GM21423 (cell line): ENCODE measurements at regions not wholly inside any gene's neighbourhood (a gene's known extent, or its start where the extent isn't known, plus 50 kb on each side); places are given as distances from the start of the nearest gene placed in this dataset.
"Not testable (repeated sequence)": the region's sequence is repeated elsewhere in the genome, so short reads cannot be mapped to it uniquely, and the experiment has no call there.

Source experiments
- ATAC-seq: cut with Tn5 transposase; IDR thresholded peaks from one replicate; pipeline ENCODE4 v1.9.1; 2021; ENCODE audit warnings: mild to moderate bottlenecking, moderate library complexity; ENCODE audit not compliant: unreplicated experiment

DNA sequence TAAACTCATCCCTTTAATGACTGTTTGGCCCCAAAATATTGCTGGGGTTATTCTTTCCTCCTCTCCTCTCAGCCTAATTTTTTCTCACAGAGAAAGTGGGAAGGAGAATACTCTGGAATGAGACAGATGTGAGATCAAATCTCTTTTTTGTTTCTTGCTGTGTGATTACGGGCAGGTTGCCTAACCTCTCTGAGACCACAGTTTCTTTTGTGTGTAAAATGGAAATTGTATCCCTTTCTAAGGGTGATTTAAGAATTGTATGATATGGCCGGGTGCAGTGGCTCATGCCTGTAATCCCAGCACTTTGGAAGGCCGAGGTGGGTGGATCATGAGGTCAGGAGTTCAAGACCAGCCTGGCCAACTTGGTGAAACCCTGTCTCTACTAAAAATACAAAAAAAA, 111.5 kb upstream of the MRPS22 start:
- ATAC-seq: not testable (repeated sequence)

DNA sequence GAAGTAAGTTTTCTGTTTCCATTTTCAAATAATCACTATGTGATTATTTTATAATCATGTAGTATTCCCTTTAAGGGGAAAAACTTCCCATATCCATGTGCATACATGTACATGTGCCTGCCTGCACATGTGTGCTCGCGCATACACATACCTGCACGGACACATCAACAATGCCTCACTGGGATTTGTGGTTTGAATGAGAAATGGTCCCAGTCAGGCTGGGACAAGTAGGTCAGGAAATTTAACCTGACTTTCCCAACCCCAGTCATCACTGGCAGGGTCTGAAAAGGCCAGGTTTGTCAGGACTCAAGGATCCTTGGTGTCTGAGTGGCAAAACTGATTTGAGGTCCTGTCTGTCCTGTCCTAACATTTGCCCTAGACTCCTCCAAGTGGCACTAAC, 109.3 kb upstream of the MRPS22 start:
- ATAC-seq: no peak

DNA sequence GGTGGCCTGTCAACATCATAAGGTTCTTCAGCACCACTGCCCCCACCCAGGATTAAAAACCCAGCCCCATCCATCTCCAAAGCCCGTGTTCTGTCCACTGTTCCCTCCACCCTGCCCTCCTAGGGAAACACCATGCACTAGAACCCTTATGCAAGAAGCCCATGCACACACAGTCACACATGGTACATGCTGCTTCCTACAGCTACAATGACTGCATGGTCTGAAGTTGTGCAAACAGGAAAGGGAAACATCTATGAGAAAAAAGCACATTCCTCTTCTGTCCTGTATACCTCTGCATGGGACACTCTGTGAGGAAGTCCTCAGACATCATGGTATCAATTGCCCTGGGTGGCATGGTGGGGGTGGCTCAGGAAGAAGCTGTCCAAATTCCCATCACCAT, 108.6 kb upstream of the MRPS22 start:
- no peak for ATAC-seq

DNA sequence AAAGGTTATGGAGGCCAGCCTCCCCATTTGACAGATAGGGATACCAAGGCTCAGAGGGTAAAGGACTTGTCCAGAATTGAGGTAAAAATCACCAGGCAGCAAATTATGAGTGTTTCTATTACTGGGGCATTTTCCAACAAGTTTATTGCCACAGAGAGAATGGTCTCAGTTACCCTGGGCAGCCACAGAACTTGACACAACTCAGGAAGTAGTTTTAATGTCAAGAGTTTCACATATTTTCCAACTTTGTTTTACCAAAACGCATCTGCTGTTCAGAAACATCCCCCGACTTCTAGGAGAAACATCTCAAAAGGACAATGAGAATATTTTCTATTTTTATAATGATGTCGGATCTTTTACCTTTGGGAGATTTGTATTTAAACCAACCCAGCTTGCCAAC, 107.5 kb upstream of the MRPS22 start:
- ATAC-seq: no peak

DNA sequence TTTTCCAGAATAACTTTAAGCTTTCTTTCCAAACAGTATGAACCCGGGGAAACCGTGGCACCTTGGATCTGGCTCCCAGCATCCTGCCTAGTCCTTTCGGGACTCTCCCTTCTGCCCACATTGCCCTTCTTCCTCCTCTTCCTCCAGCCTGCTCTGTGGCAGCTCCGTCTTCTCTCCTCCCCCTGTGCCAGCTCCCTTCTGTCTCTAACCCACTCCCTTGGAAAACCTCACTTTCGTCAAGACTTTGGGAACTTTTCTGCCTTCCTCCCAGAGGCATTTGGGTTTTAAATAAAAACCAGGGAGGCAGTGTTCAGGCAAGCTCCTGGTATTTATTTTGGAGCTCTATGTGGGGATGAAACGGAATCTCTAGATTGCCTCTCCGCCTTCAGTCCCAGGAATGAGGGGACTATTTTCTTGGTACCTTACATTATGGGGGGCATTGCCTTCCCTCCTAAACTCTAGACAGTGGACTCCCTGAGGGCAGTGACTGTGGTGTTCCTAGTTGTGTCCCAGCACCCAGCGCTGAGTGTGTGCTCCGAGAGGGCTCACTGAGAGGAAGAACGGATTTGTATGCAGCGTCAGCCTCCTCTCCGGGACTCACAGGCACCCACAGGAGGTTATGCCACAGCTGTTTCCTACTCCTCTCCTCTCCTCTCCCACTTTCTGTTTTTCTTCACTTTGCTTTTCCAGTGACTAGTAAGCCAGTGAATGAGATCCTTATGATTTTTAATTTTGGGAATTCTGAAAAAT, 105.4 kb upstream of the MRPS22 start:
- no peak for ATAC-seq

DNA sequence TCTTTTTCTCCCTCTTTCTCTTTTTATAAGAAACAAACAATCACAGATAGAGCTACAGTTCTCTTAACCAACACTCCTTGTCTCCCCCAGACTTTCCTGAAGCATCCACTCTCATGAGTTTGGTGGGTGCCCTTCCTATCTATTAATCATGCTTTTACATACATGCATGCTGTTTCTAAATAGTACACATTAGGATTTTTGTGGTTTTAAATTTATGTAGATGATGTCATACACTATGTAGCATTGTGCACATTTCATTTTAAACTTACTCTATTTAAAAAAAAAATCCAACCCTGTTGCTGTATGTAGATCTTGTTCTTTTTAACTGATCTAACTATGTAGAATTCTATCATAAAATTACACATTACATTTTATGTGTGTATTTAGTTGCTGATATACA, 104.3 kb upstream of the MRPS22 start:
- no peak for ATAC-seq

DNA sequence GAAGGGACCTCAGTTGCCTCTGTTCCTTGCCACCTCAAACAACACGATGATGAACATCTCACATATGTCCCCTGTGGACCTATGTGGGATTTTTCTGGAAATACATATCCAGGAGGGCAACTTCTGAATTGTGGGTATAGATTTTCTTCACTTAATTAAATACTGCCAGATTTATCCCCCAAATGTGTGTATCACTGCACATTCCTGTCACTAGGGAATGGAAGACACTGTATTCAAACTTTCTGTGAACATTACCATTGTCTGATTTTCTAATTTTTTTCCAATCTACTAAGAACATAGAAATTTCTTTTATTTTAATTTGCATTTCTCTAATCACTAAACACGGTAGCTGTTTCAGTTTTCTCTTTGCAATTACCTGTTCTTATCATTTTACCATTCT, 102.0 kb upstream of the MRPS22 start:
- no peak for ATAC-seq

DNA sequence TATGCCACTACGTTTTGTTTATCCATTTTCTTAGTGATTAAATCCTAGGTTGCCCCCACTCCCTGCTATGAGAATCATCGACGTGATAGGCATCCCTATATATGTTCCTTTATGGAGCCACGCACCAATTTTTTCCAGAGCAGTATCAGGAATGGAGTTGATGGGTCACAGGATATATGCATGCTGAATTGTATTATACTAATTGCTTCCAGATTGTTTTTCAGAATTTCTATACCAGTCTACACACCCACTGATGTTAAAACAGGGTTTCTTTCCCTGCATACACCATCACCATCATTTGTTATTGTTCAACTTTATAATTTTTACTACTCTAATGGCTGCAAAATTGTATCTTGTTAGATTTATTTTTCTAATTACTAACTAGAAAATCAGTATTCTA, 100.1 kb upstream of the MRPS22 start:
- ATAC-seq: no peak

DNA sequence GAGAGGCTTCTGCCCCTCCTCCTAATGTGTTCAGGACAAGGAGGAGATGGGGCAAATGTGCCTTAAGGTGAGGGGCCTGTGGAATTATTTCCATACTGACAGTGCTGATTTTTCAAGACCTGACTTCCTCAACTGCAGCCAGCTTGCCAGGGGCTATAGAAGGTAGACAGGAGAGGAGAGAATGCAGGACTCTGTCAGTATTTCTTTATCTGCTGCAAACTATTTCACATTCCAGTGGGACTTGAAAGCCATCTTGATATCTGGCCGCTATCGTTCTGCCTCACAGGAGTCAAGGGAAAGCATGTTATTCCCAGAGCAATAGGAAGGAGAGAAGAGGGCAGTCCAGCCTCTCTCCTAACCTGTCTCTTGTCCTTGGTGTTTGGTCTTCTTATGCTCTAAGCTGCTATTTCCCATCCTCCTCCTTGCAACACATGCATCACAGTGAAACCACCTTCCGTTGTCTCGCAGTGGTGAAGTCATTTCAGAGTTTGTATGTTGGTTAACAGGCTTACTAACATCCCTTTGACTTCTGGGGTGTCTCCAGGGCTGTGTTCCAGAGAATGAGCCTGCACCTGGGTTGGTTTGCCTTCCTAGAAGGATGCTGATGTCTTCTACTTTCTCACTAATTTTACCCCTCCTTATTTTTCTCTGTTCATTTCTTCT, 95.1 kb upstream of the MRPS22 start:
- no peak for ATAC-seq

DNA sequence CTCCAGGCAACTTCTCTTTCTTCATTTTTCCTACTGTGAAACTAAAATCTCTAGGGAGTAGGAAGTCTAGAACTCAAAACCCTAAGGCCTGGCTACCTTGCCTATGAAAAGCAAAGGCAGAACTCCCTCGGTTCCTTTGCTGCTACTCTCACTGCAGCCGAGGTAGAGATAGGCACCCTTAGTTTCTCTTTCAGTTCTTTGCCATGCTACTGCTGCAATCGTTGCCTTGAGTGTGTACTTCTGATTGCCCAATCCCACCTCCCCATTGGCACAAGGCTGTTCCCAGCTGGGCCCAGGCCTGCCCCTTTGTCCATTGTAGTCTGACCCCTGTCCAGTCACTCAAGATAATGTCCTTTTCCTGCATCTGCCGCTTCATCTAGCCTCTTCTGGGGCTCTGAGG, 92.3 kb upstream of the MRPS22 start:
- ATAC-seq: no peak

DNA sequence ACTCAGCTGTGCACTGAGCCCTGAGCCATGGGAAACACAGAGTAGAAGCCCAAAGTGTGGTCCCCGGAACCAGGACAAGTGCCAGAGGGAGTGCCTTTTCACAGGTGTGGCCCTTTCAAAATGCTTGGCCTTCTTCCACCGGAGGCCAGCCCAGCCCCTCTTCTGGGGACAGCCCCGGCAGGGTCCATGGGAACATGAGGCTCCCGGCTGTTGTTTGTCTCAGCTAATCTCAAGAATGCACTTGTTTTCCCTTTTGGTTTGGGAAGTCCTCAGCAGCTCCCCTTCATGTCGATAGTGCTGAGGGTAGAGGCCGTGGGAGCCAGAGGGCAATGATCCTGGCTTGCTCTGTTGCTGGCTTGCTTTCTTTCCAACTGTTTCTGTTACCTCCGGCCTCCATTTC, 91.1 kb upstream of the MRPS22 start:
- ATAC-seq: no peak

DNA sequence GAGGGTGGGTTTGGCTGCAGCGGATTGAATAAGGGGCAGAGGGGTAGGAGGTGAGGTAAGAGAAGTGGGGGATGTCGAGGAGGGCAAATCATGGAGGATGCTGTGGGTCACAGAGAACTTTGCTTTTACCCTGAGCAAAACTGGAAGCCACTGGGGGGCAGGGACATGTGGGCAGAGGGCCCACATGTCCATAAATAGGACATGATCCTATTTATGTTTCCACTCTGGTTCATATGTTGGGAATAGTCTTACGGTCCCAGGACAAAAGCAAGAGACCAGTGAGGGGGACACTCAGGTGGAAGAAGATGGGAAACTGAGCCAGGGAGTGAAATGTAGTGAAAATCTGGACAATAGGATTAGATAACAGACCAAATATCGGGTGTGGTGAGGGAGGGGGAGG, 85.5 kb upstream of the MRPS22 start:
- ATAC-seq: no peak

DNA sequence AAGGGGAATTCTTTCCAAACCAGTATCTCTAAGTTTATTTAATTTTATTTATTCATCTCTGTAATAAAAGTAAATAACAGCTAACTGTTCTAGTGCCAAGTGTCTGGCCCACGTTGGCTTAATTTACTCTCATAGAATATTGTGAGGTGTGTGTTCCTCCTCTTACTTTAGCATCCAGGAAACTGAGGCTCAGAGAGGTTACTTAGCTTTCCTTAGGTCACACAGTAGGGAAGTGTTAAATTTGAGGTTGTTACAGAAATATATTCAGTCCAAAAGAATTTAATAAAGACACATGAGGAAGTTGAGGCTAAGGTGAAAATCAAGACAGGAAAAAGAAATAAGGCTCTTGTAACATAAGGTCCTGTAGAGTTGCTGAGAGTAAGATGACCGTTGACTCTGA, 84.4 kb upstream of the MRPS22 start:
- no peak for ATAC-seq

DNA sequence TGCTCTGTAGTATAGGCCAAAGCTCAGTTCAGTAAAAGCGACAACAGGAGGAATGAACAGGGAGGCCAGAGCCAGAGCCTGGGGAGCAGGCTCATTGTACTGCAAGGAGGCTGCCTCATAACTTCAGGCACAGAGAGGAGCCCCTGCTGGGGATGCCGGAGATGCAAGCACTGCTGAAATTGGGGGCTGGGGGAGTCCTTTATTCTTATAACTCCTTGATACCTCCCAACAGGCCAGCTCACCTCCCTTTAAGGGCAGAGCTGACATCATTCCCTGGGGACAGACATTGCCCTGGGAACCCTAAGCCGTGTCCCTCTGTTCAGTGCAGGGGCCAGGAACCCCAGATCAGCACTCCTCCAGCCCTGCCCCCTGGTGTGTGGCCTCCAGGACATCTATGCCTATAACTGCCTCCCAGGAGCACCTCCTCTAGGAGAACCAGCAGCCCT, 83.8 kb upstream of the MRPS22 start:
- no peak for ATAC-seq

DNA sequence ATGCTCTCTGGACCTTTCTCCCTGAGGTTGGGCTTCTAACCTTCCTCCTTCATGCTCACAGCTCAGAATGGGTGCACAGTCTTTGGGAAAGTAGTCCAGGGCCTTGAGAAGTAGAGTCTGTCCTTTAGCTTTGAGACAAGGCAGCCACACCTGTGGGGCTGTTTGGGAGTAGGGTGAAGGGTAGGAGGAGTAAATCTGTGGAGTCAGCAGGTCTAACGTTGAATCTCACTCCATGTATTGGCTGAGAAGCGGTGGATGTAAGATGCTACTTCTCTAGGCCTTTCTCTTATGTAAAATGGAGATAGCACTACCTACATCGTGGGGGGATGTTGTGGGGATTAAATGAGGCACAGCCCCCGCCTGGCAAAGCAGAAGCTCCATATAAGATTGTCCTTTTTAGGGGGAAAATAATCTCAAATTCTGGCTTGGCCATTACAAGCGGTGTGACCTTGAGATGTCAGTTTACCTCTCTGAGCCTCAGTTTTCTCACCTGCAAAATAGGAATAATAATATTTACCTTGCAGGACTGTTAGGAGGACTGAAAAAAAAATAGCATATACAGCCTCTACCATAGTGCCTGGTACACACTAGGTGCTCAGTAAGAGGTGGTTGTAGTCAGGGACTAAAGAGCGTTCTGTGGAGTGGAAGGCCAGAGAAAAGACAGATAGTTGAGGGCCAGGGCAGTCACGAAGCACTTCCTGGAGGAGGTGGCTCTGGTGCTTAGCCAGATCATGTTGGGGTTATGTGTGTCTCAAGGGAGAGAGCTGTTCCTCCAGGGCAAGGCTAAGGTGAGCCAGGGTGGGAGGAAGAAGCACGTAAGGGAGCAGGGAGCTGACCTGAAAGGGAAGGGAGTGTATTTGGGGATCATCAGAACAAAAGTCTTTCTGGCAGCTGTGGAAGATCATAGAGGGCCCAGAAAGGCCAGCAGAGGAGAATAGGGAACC, 82.8 kb upstream of the MRPS22 start:
- no peak for ATAC-seq

DNA sequence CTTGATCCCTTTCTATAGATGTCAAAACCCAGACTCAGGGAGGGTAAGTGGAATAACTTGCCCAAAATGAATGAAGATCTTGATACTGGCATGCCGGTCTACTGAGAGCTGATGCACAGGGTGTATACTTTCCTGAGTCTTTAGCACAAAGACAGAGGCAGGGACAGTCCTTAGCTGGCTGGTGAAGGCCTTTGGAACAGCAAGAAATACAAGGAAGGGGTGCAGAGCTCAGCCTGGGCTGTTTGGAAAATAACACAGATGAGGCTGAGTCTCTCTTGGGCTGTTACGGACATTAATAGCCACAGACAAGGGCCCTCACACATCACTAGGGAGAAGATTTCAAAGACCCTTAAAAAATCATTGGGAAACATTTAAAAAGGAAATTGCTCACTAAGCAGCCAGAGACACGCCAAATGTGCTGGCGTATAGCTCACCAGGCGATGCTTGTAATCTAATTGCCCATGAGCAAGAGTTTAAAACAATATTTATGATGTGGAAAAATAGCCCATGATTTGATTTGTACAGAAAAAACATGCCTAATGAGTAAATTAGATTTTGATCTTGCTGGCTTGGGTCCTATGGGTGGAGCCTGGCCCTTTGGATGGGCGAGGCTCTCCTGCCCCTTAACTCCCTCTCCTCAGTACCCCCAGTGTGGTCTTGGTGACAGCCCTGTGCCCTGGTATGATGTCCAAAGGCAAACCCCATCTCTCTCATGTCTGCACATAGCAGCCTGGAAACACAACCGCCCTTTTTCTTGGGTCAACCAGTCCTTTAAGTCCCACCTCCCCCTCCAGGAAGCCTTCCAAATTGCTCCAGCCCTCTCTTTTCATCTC, 81.8 kb upstream of the MRPS22 start:
- ATAC-seq: no peak

DNA sequence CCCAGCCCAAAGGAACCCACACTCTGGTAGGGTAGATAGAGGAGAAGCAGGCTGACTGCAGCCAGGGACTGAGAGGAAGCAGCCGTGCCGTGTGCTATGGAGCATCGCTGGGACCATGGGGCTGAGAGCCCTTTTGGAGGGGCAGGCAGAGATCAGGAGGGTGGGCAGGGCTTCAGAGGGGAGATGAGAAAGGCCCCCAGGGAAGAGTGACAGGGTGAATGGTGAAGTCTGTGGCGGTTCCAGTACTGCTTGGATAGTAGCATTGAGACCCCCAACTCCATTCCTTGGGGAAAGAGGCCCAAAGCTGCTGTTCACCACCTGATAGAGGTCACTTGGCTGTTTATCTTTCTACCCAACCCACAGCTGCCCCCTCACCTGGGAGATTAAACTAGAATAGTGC, 80.0 kb upstream of the MRPS22 start:
- ATAC-seq: no peak

DNA sequence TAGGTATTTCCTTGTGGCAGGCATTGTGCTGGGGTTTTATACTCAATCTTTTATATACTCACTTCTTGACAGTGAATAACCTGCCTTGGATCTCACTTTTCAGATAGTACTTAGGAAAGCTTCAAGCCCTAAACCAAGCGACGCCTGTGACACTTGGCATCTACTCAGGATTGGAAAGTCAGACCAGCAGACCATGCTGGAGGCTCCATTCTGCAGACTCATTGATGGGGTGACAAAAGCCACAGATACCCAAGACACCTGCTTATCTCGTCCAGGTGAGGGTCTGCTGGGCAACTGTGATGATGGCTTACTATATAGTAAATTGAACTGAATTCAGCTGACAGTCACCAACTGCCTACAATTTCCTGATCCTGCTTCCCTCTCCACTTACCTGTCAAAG, 79.4 kb upstream of the MRPS22 start:
- ATAC-seq: no peak

DNA sequence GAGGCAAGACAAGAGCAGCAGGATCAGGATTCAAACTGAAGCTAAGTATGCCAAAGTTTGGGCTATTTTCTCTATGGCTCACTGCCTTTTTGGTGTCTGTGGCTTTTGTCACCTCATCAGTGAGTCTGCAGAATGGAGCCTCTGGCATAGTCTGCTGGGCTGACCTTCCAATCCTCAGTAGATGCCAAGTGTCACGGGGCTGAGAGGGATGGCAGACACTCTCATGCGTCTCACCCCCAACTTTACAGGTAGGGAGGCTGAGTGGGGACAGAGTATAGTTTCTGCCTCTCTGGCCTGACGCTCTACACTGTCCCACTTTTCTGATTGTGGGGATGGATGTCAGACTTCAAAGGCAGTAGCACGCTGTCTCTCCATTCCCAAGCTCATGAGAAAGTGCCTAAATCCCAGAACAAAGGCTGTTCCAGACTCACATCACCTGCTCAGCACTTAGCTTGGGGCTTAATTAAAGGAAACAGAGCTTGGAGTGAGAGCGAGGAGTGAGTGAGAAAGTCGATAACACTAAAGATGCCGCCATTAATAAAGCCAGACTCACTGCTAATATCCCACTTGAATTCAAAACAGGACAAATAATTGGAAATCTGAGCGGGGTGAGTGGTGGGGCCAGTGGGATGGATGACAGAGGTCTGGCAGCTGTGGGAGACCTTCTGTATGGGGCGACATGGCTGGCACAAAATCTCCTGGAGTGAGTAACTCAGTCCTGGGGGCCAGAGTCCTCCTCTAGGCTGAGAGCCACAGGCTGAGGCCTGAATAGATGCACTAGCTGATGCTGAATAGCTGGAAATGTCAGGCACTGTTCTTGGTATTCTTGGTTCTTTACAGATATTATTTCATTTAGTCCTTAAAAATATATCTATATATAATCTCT, 78.4 kb upstream of the MRPS22 start:
- no peak for ATAC-seq
